Chondrocyte (in vitro differentiated cells): ENCODE measurements at regions not wholly inside any gene's neighbourhood (a gene's known extent, or its start where the extent isn't known, plus 50 kb on each side); places are given as distances from the start of the nearest gene placed in this dataset.
A peak's percentile ranks its signal among the peaks of the same experiment; 100 is the strongest.

ENCODE experiments used
- DNase-seq: peaks from one replicate; pipeline ENCODE4 v3.0.0; 2021; ENCODE audit warnings: mixed read lengths, low spot score
- H3K27ac Mint-ChIP-seq: one replicate; pipeline ENCODE4 v1.8.0; 2021; ENCODE audit warnings: mild to moderate bottlenecking, moderate library complexity, mixed read lengths; ENCODE audit not compliant: unreplicated experiment
- H3K27me3 Mint-ChIP-seq: 2 replicates; pipeline ENCODE4 v1.8.0; 2021; ENCODE audit warnings: low read depth, mixed read lengths
- H3K36me3 Mint-ChIP-seq: 2 replicates; pipeline ENCODE4 v1.8.0; 2021; ENCODE audit warnings: low read depth, mixed read lengths
- H3K4me1 Mint-ChIP-seq: 2 replicates; pipeline ENCODE4 v1.8.0; 2021; ENCODE audit warnings: low read depth, mild to moderate bottlenecking, mixed read lengths
- H3K4me3 Mint-ChIP-seq: one replicate; pipeline ENCODE4 v1.8.0; 2021; ENCODE audit warnings: mild to moderate bottlenecking, moderate library complexity, mixed read lengths; ENCODE audit not compliant: unreplicated experiment
- H3K9me3 Mint-ChIP-seq: 2 replicates; pipeline ENCODE4 v1.8.0; 2021; ENCODE audit warnings: low read depth, mixed read lengths
- TF ChIP-seq, protein P1 (sequence below): fragments of 200-600 bp; sonication (generic); IDR thresholded peaks from 2 replicates; pipeline ENCODE4 v1.5.0; 2021; ENCODE audit warnings: antibody characterized with exemption, mild to moderate bottlenecking, moderate library complexity

GRCh38 chr15:79195802-79196201 is 86.7 kb upstream of the ANKRD34C start:
- H3K4me3 Mint-ChIP-seq = no peak overlapping the region
- no peak for DNase-seq
- H3K9me3 Mint-ChIP-seq = peaks cover 3% of the 10 kb centered on the region
- no peaks in the 10 kb centered on the region for H3K4me1 Mint-ChIP-seq
- peaks cover 44% of the 10 kb centered on the region for H3K27me3 Mint-ChIP-seq
- H3K36me3 Mint-ChIP-seq = no peaks in the 10 kb centered on the region
- H3K27ac Mint-ChIP-seq = no peak overlapping the region
- TF ChIP-seq, protein P1, sequence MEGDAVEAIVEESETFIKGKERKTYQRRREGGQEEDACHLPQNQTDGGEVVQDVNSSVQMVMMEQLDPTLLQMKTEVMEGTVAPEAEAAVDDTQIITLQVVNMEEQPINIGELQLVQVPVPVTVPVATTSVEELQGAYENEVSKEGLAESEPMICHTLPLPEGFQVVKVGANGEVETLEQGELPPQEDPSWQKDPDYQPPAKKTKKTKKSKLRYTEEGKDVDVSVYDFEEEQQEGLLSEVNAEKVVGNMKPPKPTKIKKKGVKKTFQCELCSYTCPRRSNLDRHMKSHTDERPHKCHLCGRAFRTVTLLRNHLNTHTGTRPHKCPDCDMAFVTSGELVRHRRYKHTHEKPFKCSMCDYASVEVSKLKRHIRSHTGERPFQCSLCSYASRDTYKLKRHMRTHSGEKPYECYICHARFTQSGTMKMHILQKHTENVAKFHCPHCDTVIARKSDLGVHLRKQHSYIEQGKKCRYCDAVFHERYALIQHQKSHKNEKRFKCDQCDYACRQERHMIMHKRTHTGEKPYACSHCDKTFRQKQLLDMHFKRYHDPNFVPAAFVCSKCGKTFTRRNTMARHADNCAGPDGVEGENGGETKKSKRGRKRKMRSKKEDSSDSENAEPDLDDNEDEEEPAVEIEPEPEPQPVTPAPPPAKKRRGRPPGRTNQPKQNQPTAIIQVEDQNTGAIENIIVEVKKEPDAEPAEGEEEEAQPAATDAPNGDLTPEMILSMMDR = peak; percentile 43

DNA sequence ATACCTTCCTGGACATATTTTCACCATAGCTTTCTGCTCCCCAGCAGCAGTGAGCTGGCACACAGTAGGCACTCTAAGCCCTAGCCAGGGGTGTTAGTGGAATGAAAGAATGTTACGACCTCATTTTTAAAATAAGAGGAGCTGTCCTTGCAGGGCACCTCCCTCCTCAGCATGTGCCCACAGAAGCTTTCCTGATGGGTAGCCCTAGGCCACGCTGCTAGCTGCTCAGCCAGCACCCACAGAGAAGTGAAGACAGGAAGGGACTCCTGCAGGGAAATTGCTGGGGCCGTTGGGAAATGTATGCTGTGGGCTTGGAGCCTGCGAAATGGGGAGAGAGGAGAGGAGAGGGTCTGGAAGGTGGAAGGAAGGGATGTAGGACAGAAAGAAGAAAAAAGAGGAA is 87.3 kb upstream of the ANKRD34C start:
- peaks cover 44% of the 10 kb centered on the region for H3K27me3 Mint-ChIP-seq
- peaks cover 3% of the 10 kb centered on the region for H3K9me3 Mint-ChIP-seq
- no peaks in the 10 kb centered on the region for H3K36me3 Mint-ChIP-seq
- H3K4me3 Mint-ChIP-seq = no peak overlapping the region
- H3K27ac Mint-ChIP-seq = no peak overlapping the region
- DNase-seq = no peak
- TF ChIP-seq, protein P1 = no peak
- no peaks in the 10 kb centered on the region for H3K4me1 Mint-ChIP-seq

DNA sequence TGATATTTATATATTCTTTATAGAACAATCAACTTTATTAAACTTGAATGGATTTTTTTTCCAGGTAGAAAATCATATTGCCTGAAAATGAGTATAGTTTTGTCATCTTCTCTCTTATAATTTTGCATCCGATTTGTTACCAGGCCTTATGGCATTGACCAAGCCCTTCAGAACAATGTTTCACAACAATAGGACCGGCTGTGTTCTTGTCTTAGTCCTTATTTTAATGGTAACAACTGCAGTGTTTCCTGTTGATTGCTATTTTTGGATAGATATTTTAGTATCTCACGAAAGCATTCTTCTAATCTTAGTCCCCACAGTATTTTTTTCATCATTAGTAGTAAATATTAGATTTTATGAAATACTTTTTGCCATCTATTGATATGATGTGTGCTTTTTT is 88.1 kb upstream of the ANKRD34C start:
- Mint-ChIP-seq H3K9me3 (peaks cover 3% of the 10 kb centered on the region), H3K36me3 (no peaks in the 10 kb centered on the region), H3K27me3 (peaks cover 46% of the 10 kb centered on the region), H3K4me1 (no peaks in the 10 kb centered on the region), H3K4me3 (no peak overlapping the region), H3K27ac (no peak overlapping the region)
- TF ChIP-seq, protein P1 = no peak
- no peak for DNase-seq

DNA sequence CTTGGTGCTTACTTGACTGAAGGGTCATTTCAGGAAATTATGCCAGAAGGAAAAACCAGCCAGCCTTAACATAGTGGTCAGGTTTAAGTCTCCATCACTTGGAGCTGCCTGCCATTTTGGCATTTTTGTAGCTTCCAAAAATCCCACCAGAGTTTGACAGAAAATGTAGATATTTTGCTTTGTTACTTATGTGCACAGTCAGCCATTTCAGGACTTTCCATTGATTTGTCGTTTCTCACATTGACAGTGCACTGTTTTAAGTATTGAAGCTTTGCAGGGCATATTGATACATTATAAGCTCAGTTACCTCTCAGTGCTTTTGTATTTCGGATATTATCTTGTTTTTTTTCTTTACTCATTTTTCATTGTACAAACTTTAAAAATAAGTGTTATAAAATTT is 89.0 kb upstream of the ANKRD34C start:
- DNase-seq = no peak
- Mint-ChIP-seq H3K27ac (no peak overlapping the region), H3K36me3 (no peaks in the 10 kb centered on the region), H3K4me1 (no peaks in the 10 kb centered on the region), H3K9me3 (no peaks in the 10 kb centered on the region), H3K4me3 (no peak overlapping the region), H3K27me3 (peaks cover 44% of the 10 kb centered on the region)
- TF ChIP-seq, protein P1 = no peak

DNA sequence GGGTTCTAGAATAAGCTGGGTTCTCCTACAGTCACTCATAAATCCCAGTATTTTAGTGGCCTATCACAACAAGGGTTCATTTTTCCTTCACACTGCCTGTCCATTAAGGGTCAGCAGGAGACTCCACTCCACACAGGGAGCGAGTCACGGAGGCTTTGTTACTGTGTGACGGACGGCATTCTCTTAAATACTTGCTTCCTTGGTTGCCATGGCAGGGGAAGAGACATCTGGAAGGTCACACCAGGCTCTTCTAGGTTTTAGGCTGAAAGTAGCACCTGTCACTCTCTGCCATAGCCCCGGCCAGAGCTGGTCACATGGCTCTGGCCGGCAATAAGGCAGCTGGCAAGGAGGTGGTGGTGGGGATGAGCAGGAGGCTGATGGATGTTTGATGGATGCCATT is 89.4 kb upstream of the ANKRD34C start:
- H3K4me3 Mint-ChIP-seq = no peak overlapping the region
- H3K36me3 Mint-ChIP-seq = no peaks in the 10 kb centered on the region
- peaks cover 44% of the 10 kb centered on the region for H3K27me3 Mint-ChIP-seq
- H3K4me1 Mint-ChIP-seq = no peaks in the 10 kb centered on the region
- H3K27ac Mint-ChIP-seq = no peak overlapping the region
- TF ChIP-seq, protein P1 = no peak
- DNase-seq = no peak
- H3K9me3 Mint-ChIP-seq = no peaks in the 10 kb centered on the region
